HEK293 (cell line): ENCODE measurements at regions not wholly inside any gene's neighbourhood (a gene's known extent, or its start where the extent isn't known, plus 50 kb on each side); places are given as distances from the start of the nearest gene placed in this dataset.

ENCODE experiments used
- CTCF ChIA-PET: fragments of 350-600 bp; formaldehyde crosslinking; extraction: SDS; loops from one replicate; lab custom pipeline; 2021; ENCODE audit warnings: antibody characterized with exemption; lab: Yijun Ruan, JAX
- POLR2A ChIA-PET: fragments of 300-600 bp; formaldehyde crosslinking; extraction: SDS; loops from one replicate; lab custom pipeline; 2020; ENCODE audit warnings: antibody characterized with exemption, inconsistent platforms; lab: Yijun Ruan, JAX
- H3K27ac ChIP-seq: fragments of 200-500 bp; sonication (Bioruptor generic); 2 replicates; pipeline ENCODE4 v1.5.1; 2014; ENCODE audit warnings: low read depth, low read length, control low read depth, inconsistent platforms; ENCODE audit errors: extremely low read depth
- H3K36me3 ChIP-seq, 2 experiments: fragments of 200-500 bp in 1 of 2; sonication (Bioruptor generic) in 1 of 2; 1 replicate in 1 of 2; 2 replicates in 1 of 2; pipeline ENCODE4 v1.5.1; 2014 to 2017; ENCODE audit warnings: inconsistent platforms in 2 of 2, low read length in 2 of 2; ENCODE audit not compliant: control insufficient read depth in 2 of 2, insufficient read depth in 1 of 2
- H3K4me1 ChIP-seq: fragments of 200-500 bp; sonication (Bioruptor generic); 2 replicates; pipeline ENCODE4 v1.5.1; 2014; ENCODE audit warnings: mild to moderate bottlenecking, low read length, inconsistent platforms; ENCODE audit not compliant: control insufficient read depth, insufficient read depth
- H3K4me3 ChIP-seq: 2 replicates; pipeline ENCODE4 v1.5.1; 2011; ENCODE audit warnings: low read depth, mild to moderate bottlenecking, control low read depth, low read length, moderate library complexity
- H3K9me3 ChIP-seq: fragments of 200-500 bp; sonication (Bioruptor generic); 2 replicates; pipeline ENCODE4 v1.5.1; 2014; ENCODE audit warnings: low read depth, low read length, inconsistent platforms; ENCODE audit not compliant: control insufficient read depth, insufficient read depth
- EGR2 ChIP-seq: fragments of 450-650 bp; formaldehyde crosslinking; IDR thresholded peaks from 2 replicates; pipeline ENCODE4 v1.5.1; 2016; ENCODE audit warnings: low read depth, missing biosample characterization, missing genetic modification characterization
- KLF16 ChIP-seq: fragments of 450-650 bp; formaldehyde crosslinking; IDR thresholded peaks from 2 replicates; pipeline ENCODE4 v1.5.1; 2017; ENCODE audit warnings: missing biosample characterization, missing genetic modification characterization
- MEIS1 ChIP-seq: sonication (generic); formaldehyde crosslinking; IDR thresholded peaks from 2 replicates; pipeline ENCODE4 v1.8.1; 2022; ENCODE audit warnings: missing genetic modification reagents, mild to moderate bottlenecking, borderline replicate concordance
- MYNN ChIP-seq: fragments of 450-650 bp; formaldehyde crosslinking; IDR thresholded peaks from 2 replicates; pipeline ENCODE4 v1.5.1; 2016; ENCODE audit warnings: missing biosample characterization, missing genetic modification characterization, borderline replicate concordance
- SP3 ChIP-seq: fragments of 450-650 bp; formaldehyde crosslinking; IDR thresholded peaks from 2 replicates; pipeline ENCODE4 v1.5.1; 2016; ENCODE audit warnings: missing biosample characterization, missing genetic modification characterization
- ZBTB48 ChIP-seq: fragments of 450-650 bp; formaldehyde crosslinking; IDR thresholded peaks from 2 replicates; pipeline ENCODE4 v1.5.1; 2016; ENCODE audit warnings: missing biosample characterization, missing genetic modification characterization
- ZNF10 ChIP-seq: fragments of 450-650 bp; formaldehyde crosslinking; IDR thresholded peaks from 2 replicates; pipeline ENCODE4 v1.5.1; 2017; ENCODE audit warnings: missing biosample characterization, missing genetic modification characterization
- ZNF114 ChIP-seq: fragments of 450-650 bp; formaldehyde crosslinking; IDR thresholded peaks from 2 replicates; pipeline ENCODE4 v1.5.0; 2017; ENCODE audit warnings: missing biosample characterization, missing genetic modification characterization
- ZNF121 ChIP-seq: fragments of 450-650 bp; formaldehyde crosslinking; IDR thresholded peaks from 2 replicates; pipeline ENCODE4 v1.5.1; 2016; ENCODE audit warnings: missing biosample characterization, missing genetic modification characterization
- ZNF202 ChIP-seq: fragments of 450-650 bp; formaldehyde crosslinking; IDR thresholded peaks from 2 replicates; pipeline ENCODE4 v1.5.1; 2016; ENCODE audit warnings: missing biosample characterization, missing genetic modification characterization, borderline replicate concordance
- ZNF292 ChIP-seq: fragments of 450-650 bp; formaldehyde crosslinking; IDR thresholded peaks from 2 replicates; pipeline ENCODE4 v1.5.1; 2016; ENCODE audit warnings: low read depth, missing biosample characterization, missing genetic modification characterization, borderline replicate concordance
- ZNF37A ChIP-seq: fragments of 450-650 bp; IDR thresholded peaks from 2 replicates; pipeline ENCODE4 v1.5.1; 2018; ENCODE audit warnings: missing biosample characterization, missing genetic modification characterization
- ZNF391 ChIP-seq: fragments of 450-650 bp; formaldehyde crosslinking; IDR thresholded peaks from 2 replicates; pipeline ENCODE4 v1.5.1; 2016; ENCODE audit warnings: low read depth, missing biosample characterization, missing genetic modification characterization, borderline replicate concordance
- ZNF621 ChIP-seq: fragments of 450-650 bp; formaldehyde crosslinking; IDR thresholded peaks from 2 replicates; pipeline ENCODE4 v1.5.1; 2017; ENCODE audit warnings: missing biosample characterization, missing genetic modification characterization
- ZSCAN16 ChIP-seq: fragments of 450-650 bp; formaldehyde crosslinking; IDR thresholded peaks from 2 replicates; pipeline ENCODE4 v1.5.1; 2016; ENCODE audit warnings: missing biosample characterization, missing genetic modification characterization
- TF ChIP-seq, protein P1 (sequence below): fragments of 450-650 bp; formaldehyde crosslinking; IDR thresholded peaks from 2 replicates; pipeline ENCODE4 v1.5.1; 2016; ENCODE audit warnings: missing biosample characterization, missing genetic modification characterization
- TF ChIP-seq, protein P2 (sequence below): fragments of 450-650 bp; formaldehyde crosslinking; IDR thresholded peaks from 2 replicates; pipeline ENCODE4 v1.5.1; 2016; ENCODE audit warnings: missing biosample characterization, missing genetic modification characterization
- TF ChIP-seq, protein P3 (sequence below): fragments of 450-650 bp; formaldehyde crosslinking; IDR thresholded peaks from 2 replicates; pipeline ENCODE4 v1.5.1; 2017; ENCODE audit warnings: missing biosample characterization, missing genetic modification characterization
- TF ChIP-seq, protein P4 (sequence below): fragments of 450-650 bp; formaldehyde crosslinking; IDR thresholded peaks from 2 replicates; pipeline ENCODE4 v1.5.1; 2016; ENCODE audit warnings: missing biosample characterization, missing genetic modification characterization

DNA sequence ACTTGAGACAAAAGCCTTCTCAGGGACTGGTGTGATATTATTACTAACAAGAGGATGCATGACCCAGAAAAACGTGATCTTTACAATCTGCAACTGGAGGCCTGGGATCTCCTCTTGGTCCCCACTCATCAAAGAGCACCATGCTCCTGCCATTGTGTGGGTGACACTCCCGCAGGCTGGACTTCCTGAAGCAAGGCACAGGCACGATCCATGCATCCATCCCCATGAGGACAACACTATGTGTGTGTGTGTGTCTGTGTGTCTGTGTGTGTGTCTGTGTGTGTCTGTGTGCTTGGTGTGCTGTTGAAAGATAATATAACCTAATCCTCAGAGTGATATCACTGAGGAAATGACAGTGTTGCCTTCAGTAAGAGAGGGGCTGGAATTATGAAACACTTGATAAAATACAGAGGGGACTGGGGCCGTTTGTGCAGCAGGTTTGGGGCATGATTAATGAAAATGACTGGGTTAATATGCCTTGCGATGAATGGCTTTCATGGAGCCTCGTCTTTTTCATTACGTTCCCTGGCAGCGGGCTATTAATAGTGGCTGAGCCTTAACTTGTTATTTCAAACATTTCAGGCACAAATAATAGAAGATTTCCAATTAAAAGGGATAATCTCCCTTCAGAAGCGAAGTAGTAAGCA is 180.8 kb upstream of the TCERG1L start:
- POLR2A ChIA-PET, result no interaction called here

DNA sequence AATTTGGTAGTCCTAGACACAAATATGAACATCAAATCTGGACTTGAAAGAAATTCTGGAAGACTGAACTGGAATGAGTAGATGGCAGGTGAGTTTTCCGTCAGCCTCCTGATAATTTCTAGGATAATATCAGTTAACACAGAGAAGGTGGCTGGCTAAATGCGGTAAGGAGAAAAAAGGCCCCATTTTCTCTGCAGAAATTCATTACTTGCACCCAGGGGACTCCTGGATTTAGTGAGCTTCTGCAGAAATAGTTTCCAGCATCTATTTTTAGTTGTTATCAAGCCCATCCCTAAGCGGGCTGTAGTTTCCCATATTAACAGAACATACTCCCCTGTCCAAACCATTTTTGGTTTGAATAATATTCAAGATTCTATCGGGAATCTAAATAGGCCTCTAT is 181.9 kb upstream of the TCERG1L start:
- Histone ChIP-seq H3K4me1 (no peaks in the 10 kb centered on the region), H3K27ac (no peak overlapping the region), H3K36me3 (no peaks in the 10 kb centered on the region), H3K4me3 (no peak overlapping the region), H3K9me3 (no peaks in the 10 kb centered on the region)
- ChIA-PET CTCF (interaction anchor here (0.5 kb wide), 1 partner anchor 763 kb away, joined by 3 read pairs; no protein-coding TSS in a partner anchor), POLR2A (no interaction called here)
- no peak for TF ChIP-seq KLF16 (tag by site-specific recombination)
- TF ChIP-seq ZNF292 (tag by site-specific recombination), result no peak
- TF ChIP-seq EGR2 (tag by site-specific recombination), result no peak
- TF ChIP-seq, protein P1, sequence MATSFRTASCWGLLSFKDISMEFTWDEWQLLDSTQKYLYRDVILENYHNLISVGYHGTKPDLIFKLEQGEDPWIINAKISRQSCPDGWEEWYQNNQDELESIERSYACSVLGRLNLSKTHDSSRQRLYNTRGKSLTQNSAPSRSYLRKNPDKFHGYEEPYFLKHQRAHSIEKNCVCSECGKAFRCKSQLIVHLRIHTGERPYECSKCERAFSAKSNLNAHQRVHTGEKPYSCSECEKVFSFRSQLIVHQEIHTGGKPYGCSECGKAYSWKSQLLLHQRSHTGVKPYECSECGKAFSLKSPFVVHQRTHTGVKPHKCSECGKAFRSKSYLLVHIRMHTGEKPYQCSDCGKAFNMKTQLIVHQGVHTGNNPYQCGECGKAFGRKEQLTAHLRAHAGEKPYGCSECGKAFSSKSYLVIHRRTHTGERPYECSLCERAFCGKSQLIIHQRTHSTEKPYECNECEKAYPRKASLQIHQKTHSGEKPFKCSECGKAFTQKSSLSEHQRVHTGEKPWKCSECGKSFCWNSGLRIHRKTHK (tag by site-specific recombination), result no peak
- TF ChIP-seq ZNF37A, result no peak
- TF ChIP-seq, protein P2, sequence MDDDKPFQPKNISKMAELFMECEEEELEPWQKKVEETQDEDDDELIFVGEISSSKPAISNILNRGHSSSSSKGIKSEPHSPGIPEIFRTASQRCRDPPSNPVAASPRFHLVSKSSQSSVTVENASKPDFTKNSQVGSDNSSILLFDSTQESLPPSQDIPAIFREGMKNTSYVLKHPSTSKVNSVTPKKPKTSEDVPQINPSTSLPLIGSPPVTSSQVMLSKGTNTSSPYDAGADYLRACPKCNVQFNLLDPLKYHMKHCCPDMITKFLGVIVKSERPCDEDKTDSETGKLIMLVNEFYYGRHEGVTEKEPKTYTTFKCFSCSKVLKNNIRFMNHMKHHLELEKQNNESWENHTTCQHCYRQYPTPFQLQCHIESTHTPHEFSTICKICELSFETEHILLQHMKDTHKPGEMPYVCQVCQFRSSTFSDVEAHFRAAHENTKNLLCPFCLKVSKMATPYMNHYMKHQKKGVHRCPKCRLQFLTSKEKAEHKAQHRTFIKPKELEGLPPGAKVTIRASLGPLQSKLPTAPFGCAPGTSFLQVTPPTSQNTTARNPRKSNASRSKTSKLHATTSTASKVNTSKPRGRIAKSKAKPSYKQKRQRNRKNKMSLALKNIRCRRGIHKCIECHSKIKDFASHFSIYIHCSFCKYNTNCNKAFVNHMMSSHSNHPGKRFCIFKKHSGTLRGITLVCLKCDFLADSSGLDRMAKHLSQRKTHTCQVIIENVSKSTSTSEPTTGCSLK (tag by site-specific recombination), result no peak
- TF ChIP-seq ZNF114 (tag by site-specific recombination), result no peak

More for the DNA sequence above, 180.8 kb upstream of the TCERG1L start:
- Histone ChIP-seq H3K36me3 (no peaks in the 10 kb centered on the region), H3K4me1 (no peaks in the 10 kb centered on the region), H3K4me3 (no peak overlapping the region), H3K9me3 (no peaks in the 10 kb centered on the region), H3K27ac (no peak overlapping the region)
- TF ChIP-seq ZNF391 (no peak), ZBTB48 (tag by site-specific recombination) (no peak), ZNF10 (tag by site-specific recombination) (no peak), ZNF202 (tag by site-specific recombination) (no peak), MYNN (tag by site-specific recombination) (no peak), ZNF121 (tag by site-specific recombination) (no peak), SP3 (tag by site-specific recombination) (no peak), MEIS1 (CRISPR knock-in tag) (no peak), ZSCAN16 (tag by site-specific recombination) (no peak), ZNF621 (tag by site-specific recombination) (no peak)
- TF ChIP-seq, protein P3, sequence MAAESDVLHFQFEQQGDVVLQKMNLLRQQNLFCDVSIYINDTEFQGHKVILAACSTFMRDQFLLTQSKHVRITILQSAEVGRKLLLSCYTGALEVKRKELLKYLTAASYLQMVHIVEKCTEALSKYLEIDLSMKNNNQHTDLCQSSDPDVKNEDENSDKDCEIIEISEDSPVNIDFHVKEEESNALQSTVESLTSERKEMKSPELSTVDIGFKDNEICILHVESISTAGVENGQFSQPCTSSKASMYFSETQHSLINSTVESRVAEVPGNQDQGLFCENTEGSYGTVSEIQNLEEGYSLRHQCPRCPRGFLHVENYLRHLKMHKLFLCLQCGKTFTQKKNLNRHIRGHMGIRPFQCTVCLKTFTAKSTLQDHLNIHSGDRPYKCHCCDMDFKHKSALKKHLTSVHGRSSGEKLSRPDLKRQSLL, result no peak
- TF ChIP-seq, protein P4, sequence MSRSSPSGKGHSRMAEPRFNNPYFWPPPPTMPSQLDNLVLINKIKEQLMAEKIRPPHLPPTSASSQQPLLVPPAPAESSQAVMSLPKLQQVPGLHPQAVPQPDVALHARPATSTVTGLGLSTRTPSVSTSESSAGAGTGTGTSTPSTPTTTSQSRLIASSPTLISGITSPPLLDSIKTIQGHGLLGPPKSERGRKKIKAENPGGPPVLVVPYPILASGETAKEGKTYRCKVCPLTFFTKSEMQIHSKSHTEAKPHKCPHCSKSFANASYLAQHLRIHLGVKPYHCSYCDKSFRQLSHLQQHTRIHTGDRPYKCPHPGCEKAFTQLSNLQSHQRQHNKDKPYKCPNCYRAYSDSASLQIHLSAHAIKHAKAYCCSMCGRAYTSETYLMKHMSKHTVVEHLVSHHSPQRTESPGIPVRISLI (tag by site-specific recombination), result no peak
- CTCF ChIA-PET, result no interaction called here
